Astrocyte (in vitro differentiated cells and primary cell): ENCODE measurements at regions not wholly inside any gene's neighbourhood (a gene's known extent, or its start where the extent isn't known, plus 50 kb on each side); places are given as distances from the start of the nearest gene placed in this dataset.

Source experiments
- EZH2 ChIP-seq: IDR thresholded peaks from 2 replicates; pipeline ENCODE4 v1.6.1; 2012; ENCODE audit warnings: mild to moderate bottlenecking, low read length, inconsistent platforms; ENCODE audit not compliant: insufficient read depth
- TF ChIP-seq, protein P1 (sequence below): IDR thresholded peaks from 2 replicates; pipeline ENCODE4 v1.5.1; 2011; ENCODE audit warnings: low read depth, mild to moderate bottlenecking, inconsistent platforms, low read length, moderate library complexity; ENCODE audit not compliant: insufficient read depth

DNA sequence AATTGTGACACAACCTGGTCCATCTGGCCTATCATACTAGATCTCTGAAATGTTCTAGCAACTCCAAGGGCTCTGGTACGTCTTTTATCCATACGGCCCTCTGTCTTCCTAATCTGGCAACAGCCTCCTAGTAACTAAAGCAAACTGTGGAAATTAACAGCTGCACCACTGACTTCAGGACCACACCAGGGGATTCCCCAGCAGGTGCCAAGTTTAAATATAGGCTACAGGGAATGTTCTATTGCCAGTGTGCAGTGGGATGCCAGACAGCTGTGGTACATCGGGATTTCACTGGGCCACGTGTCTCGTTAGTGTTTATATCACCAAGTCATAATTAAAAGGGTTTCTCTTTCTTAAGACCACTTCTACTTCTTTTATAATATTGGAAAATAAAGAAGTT is 94.3 kb downstream of the RGS2 start:
- TF ChIP-seq, protein P1, sequence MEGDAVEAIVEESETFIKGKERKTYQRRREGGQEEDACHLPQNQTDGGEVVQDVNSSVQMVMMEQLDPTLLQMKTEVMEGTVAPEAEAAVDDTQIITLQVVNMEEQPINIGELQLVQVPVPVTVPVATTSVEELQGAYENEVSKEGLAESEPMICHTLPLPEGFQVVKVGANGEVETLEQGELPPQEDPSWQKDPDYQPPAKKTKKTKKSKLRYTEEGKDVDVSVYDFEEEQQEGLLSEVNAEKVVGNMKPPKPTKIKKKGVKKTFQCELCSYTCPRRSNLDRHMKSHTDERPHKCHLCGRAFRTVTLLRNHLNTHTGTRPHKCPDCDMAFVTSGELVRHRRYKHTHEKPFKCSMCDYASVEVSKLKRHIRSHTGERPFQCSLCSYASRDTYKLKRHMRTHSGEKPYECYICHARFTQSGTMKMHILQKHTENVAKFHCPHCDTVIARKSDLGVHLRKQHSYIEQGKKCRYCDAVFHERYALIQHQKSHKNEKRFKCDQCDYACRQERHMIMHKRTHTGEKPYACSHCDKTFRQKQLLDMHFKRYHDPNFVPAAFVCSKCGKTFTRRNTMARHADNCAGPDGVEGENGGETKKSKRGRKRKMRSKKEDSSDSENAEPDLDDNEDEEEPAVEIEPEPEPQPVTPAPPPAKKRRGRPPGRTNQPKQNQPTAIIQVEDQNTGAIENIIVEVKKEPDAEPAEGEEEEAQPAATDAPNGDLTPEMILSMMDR, result no peak
- no peak for TF ChIP-seq EZH2
